Right renal cortex interstitium (tissue), 3 donors: ENCODE measurements at regions not wholly inside any gene's neighbourhood (a gene's known extent, or its start where the extent isn't known, plus 50 kb on each side); places are given as distances from the start of the nearest gene placed in this dataset.

Experiments
- DNase-seq, 3 donors: peaks; one replicate each; pipeline ENCODE4 v3.0.0-alpha.2; 2013; ENCODE audit warnings: low read depth in 3 of 3, low spot score in 2 of 3

DNA sequence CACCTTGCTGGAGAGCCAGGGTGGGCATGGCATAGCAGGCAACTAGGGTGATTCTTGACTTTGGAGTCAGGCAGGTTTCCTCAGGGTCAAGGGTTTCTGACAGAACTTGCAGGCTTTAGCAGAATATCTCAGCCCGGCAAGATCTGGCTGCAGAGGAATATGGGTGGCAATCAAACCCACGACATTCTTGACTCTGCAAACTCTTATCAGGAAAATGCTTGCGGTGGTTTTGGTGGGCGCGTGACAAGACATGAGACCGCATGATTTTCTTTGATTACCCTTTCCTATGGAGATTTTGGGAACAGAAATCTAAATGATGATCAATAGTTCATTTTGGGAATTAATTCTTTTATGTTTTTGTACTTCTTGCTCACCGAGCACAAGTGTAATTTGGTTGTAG lies 449.5 kb downstream of the VRK1 start:
- no peak for DNase-seq

DNA sequence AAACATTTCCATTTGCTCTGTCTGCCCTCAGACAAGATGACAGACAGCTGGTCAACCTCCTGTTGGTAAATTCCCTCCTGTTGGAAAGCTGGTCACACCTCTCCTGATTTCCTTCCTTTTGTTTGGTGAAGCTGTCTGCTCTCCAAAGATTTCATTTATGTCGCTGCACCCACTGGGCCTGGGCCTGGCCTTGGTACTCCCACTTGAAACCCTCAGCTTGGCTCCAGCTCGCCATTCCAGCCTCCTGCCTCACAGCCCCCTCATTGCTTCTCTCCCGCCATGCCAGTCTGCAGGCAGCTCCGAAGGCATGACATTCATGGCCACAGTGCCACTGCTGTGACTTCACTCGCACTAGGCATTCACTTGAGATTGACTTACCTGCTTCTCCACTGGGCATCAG lies 451.8 kb downstream of the VRK1 start:
- DNase-seq: no peak

DNA sequence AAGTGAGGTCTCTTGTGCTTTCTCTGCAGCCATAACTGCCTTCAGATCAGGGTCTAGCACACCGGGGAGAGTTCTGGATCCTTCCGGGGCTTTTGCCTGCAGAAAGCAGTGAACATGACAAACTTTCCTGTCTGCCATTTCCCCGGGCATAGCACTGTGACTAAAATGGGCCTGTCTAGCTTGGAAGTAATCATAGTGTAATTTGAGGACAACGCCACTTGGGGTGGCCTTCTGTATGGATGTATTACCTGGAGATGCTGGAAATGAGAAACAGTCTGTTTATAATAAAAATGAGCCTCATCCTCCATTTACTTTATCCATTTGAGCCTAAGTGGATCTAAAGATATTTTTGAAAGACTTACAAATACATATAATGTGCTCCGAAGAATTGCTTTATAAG lies 453.7 kb downstream of the VRK1 start:
- DNase-seq: no peak

DNA sequence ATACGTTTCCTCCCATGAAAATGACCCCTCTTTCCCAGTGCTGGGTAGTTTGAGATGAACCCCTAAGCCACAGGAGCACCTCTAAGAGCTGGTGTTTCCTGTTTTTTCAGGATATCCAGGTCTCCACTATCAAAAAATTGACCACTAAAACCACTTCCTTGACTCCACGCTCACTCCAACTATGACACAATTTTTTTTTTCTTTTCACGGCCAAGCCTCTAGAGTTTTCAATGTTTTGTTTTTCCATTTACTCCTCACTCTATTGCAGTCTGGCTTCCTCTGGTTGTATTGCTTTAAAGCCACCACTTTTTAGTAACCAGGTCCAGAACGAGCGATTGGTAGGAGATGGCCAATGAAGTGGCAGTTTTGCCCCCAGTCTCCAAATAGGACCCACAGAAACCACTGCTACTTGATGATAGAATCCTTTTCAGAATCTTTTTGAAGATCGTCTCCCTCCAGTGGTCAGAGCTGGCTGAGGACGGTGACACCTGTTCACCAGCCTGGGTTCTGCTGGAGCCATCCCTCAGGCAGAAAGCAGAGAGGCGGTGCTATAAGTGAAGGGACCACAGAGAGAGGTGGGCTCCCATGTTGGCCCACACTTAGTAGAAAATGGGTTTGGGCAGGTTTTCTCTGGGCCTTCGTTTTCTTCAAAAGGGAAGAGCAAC lies 454.4 kb downstream of the VRK1 start:
- DNase-seq: no peak

DNA sequence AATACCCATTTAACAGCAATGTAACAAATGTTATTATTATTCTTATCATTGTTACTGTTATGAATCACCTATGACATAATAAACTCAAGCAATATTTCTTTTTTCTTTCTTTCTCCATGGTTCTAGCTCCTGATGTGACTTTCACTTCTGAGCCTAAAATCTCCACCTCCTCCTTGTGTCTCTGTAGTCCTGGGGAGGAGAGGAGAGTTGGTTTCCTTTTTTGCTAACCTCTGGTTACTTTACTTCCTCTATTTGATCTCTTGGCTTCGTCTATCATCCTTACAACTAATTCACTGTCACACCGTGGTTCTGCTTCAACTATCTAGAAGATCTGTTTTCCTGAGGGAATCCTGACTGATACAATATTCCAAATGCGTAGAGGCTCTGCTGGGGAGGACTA lies 456.6 kb downstream of the VRK1 start:
- no peak for DNase-seq

DNA sequence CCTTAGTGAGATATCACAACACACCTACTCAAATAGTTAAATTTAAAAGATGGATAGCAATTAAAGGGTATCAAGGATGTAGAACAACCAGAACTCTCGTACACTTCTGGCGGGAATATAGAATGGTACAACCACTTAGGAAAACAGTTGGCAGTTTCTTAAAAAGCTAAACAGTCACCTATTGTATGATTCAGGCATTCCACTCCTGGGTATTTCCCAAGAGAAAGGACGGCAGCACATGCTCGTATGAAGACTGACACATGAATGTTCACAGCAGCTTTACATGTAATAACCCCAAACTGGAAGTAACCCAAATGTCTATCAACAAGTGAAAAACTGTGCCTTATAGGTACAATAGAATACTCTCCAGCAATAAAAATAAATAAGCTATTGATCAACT lies 465.2 kb downstream of the VRK1 start:
- no peak for DNase-seq

DNA sequence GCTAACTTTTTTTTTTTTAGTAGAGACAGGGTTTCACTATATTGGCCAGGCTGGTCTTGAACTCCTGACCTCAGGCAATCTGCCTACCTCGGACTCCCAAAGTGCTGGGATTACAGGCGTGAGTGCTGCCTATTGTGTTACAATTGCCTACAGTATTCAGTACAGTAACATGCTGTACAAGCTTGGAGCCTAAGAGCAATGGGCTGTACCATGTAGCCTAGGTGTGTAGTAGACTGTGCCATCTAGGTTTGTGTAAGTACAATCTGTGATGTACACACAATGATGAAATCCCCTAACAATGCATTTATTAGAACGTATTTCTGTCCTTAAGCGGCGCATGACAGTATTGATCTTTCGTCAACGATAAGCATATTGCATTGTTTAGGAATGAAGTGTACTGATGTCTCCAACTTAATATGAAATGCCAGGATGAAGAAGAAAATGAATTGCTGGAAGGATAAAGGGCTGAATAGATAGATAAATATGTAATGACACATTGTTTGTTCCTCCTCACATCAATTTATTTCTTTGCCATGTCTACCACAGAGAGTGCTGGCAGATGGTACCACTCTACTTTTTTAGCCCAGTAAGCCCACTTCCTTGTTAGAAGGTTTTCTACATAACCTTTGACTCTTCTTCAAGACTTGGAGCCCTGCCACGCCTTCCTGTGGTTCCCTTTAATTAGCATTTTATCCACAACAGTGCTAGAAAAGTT lies 467.5 kb downstream of the VRK1 start:
- no peak for DNase-seq

DNA sequence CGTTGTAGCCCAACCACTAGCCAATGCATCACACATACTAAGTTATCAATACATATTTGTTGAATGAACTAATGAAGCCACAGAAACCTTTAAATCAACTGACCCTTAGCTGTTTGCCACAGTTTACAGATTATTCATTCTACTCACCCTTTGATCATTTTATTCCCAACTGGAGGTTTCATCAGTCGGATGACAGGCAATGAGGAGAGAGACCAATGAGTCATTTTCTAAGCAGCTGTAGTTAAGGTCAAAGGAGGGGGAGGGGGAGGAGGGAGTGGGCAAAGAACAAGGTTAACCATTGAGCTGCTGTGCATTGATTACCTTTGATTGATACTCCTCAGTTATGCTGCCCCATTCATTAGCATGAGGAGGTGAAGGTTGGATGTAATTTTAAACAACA lies 469.5 kb downstream of the VRK1 start:
- no peak for DNase-seq

DNA sequence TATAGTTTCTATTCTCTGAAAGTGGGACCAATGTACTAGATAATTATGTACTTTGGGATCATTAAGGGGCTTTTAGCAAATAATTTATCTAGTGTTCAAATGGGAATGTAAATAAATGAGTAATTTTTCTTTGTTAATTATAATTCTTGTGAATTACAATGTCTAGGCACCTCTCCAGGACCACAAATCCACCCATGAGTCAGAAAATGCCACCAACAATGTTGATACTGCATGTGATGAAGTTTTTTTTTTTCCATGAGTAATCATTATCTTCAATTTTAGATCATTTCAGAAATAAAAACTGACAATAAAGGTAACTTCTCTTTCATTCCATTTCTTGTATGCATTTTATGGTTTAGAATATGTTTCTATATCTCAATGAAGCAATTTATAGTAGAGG lies 470.3 kb downstream of the VRK1 start:
- no peak for DNase-seq

DNA sequence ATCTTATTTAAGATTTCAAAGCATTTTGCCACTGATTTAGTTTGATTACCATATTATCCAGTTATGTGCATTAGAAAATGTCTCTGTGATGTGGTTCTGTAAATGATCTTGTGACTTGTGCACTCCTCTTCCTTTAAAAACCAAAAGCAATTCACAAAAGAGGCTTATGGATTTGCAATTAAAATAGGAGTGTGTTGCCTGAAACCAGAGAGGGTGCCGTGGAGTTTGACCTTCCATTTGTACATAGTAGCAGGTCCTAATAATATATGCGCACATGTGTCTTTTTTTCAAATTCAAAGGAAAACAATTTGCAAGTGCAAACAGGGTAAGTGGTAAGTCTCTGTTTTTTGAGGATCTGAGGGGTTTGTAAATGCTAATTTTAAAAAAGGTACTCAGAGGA lies 470.9 kb downstream of the VRK1 start:
- no peak for DNase-seq

DNA sequence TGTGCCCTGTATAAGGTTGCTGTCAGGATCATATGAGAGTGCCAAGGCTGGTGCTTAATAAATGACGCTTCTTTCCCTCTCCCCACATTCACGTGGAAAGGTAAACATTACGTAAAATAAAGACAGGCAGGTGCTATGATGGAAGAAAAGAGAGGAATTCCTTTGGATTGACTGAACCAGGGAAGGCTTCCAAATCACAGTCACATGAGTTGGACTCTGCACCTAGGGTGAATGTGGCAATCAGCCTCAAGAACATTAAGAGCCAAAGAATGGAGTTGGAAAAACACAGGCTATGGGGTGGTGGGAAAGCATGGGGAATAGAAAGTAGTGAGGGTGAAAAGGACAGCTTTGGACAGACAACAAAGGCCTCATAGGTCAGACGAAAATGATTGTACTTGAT lies 473.1 kb downstream of the VRK1 start:
- no peak for DNase-seq

DNA sequence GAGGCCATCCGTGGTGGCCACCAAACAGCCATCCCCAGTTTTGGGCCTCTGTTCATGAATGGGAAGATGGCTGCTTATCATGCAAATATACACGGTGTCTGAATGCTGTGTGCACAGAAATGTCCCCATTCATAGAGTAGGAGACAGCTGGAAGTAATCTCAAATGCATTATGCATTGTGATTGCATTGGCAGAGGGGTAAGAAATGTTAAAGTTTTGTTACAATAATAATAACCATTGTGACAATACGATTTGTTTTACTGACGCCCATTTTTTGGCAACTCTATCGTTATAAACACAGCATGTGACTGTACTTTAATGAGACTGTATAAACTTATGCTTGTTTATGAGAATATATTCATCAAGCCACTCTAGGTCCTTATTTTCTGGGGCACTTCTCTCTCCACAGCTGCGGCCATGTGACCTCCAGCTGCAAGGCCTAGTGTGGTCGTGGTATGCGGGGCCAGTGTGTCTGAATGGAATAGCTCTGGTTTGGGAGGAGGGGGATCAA lies 474.3 kb downstream of the VRK1 start:
- DNase-seq: no peak

DNA sequence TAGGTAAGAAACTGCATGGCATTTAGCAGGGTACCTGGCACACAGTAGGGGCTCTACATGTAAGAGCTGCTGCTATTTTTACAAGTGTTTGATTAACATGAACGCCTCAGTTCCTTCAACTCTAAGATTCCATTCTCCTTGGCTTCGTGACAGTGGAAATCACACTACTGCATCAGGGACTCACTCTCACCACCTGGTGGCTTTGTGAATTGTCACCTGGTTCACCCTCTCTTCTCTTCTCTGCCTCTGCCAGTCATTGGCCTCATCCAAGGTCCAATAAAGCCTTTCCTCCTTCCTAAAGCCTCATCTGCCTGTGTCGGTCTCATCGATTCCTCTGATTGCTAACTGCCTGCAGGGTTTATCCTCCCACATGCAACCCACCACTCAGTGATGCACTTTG lies 476.4 kb downstream of the VRK1 start:
- no peak for DNase-seq

DNA sequence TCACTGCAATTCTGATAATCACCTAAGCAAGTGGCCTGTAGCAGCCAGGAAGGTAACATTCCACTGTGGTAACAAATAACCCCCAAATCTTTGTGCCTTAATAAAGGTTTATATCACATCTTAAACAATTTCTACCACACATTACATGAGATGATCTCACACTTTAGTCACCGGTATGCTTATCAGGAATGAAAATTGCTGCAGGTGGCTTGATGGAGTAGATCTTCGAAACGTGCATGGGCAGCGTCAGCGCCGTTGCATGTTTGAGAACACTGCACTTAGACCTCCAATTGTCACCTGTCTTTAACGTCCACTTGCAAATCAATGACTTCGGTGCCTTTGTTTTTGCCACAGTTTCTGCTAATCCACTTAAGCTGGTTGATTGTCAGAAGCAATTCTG lies 477.4 kb downstream of the VRK1 start:
- DNase-seq: no peak

DNA sequence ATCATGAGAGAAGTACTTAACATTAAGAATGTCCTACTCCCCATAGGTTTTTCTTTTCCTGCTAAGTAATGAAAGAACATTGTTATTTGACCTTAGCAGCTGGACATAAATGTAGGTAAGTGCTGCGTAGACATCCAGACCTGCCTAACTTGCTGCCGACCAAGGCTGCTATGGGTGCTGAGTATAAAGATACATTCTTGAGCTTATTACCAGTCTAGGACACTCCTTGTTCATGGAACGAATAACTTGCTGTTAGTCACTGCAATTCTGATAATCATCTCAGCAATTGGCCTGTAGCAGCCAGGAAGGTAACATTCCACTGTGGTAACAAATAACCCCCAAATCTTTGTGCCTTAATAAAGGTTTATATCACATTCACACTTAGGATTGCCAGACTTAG lies 478.1 kb downstream of the VRK1 start:
- no peak for DNase-seq

DNA sequence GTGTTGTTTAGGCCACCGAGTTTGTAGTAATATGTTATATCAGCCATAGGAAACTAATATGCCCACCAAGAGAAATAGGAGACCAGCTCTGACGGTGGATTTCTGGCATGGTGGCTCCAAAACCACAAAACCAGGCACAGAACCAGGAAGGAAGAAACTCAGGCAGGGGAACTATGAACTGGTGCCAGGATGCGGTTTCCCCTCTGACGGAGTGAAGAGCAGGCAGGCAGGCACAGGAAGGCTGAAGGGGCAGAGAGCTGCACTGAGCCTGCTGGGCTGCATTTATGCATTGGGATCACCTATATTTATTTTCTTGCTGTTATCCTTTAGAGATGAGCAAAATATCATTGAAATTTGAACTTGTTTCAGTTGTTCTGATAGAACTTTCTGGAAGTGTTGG lies 479.4 kb downstream of the VRK1 start:
- no peak for DNase-seq

DNA sequence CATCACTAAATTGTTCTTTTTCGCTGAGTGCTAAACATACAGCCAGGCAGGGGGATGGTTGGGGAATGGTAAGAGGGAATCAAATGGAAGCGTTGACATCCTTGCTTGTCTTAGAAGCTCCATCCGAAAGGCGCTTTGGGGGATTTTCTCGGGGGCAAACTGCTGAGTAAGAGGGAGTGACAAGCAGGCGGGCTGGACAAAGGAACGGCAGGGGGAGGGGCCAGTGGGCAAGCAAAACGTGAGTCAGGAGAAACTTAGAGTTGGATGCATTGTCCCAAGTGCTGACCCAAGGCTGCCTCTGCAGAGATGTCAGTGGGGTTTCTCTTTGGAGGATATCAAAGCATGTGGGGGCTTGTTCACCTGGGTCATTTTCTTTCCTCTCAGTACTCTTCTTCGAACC lies 480.5 kb downstream of the VRK1 start:
- no peak for DNase-seq

DNA sequence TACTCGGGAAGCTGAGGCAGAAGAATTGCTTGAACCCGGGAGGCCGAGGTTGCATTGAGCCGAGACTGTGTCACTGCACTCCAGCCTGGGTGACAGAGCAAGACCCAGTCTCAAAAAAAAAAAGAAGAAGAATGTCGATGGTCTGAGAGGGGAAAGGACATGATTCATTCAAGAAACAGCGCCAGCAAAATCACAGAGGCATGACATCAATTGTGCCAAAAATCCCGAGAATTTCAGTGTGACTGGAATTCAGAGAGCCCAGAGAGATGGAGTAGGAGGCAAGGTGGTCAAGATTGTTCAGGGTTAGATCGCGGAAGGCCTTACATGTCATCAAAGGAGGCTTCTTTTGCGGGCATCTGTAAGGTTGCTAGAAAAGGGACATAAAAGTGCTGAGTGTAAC lies 483.3 kb downstream of the VRK1 start:
- no peak for DNase-seq

DNA sequence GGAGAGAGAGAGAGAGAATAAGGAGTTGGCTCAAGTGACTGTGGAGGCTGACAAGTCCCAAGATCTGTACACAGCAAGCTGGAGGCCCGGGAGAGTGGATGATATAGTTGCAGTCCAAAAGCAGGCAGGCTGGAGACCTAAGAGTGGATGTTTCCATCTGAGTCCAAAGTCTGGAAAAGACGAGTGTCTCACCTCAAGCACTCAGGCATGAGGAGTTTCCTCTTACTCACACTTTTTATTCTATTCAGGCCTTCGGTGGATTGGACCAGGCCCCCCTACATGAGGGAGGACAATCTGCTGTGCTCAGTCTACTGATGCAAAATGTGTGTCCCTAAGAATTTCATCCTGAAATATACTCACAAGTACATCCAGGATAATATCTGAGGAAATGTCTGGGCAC lies 484.6 kb downstream of the VRK1 start:
- DNase-seq: no peak

DNA sequence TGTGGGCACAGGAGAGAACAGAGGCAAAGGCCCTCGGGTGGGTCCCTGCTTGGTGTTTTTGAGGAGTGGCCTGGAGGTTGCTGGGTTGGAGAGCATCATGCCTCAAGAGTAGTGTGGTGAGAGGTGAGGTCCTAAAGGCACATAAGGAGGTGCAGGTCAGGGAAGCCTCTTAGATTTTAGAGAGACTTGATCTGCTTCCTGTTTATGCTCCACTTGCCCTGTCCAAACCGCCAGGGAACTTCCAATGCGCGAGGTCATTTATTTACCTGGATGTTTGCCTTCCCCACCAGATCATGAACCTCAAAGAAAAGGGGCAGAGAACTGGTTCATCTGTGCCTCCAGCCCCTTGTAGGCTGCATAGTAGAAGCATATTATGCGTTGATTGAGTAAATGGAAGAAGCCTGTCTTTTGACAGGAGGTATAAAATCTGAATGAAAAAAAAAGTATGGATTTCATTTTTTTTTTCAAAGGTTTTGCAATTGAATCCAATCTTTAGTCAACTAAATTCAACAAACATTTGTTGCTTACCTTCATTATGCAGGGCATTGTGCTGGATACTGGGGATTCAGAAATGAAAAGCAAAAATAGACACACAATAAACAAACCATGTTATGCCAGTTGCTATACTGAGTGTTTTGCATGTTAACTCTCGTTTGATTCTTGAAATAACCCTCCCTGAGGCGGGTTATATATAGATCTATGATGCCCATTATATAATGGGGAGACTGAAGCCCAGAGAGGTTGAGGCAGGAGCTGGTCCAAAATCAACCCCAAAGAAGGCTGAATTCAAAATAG lies 485.2 kb downstream of the VRK1 start:
- no peak for DNase-seq

DNA sequence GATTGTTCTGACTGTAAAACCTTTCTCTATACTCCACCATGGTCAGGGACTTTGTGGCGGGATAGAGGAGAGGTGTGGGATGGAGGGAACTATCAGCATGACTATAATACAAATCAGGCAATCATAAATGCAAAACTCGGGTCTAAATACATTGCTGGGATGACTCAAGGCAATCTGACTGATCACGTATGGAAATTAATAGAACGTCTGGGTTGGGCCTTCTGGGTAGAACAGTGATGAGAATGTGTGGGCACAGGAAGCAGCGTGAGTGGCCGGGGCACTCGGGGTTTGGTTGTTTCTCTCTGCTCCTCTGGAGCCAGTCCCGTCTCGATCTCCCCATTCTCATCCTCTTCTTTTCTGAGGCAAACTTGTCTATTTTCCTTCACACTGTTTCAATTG lies 485.8 kb downstream of the VRK1 start:
- DNase-seq: no peak

DNA sequence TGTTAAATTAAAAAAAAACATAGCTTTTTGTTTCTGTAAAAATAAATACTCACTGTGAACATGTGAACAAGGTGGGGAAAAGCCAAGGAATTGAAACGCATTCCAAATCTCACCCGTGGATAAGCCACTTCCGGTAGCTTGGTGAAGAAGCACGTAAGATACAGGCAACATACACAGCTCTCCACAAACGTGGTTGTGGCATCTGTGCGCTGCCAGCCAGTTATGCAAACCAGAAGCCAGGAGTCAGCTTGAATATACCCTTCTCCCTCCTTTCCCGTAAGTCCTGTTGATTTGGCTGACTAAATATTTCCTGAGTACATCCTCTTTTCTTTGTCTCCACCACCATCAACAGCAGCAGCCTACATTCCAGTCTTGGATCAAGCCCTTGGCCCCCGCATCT lies 486.2 kb downstream of the VRK1 start:
- DNase-seq: no peak
